ENCODE measurements at regions not wholly inside any gene's neighbourhood (a gene's known extent, or its start where the extent isn't known, plus 50 kb on each side); places are given as distances from the start of the nearest gene placed in this dataset.
"Not testable (repeated sequence)": the region's sequence is repeated elsewhere in the genome, so short reads cannot be mapped to it uniquely, and the experiment has no call there.

GRCh38 chr13:94902722-94903407 is 190.5 kb upstream of the SOX21 start:
- DNase-seq (ENCODE audit: low read depth) = no peak

DNA sequence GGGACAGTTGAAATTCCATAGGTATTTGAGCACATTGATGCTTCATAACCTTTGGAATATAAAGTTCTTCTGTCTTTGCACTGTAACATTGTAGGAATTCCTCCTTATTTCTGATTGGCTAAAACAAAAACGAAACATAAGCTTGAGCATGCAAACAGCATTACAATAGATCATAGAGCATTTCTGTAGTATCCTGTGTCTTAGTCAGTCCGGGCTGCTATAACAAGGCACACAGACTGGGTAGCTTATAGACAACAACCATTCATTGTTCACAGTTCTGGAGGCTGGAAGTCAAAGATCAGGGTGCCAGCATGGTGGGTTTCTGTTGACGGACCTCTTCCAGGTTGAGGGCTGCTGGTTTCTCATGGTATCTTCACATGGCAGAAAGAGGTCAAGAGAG is 188.7 kb upstream of the SOX21 start:
- no peak for DNase-seq (ENCODE audit: low read depth)

GRCh38 chr13:94896719-94897317 is 184.5 kb upstream of the SOX21 start:
- no peak for DNase-seq (ENCODE audit: low read depth)

DNA sequence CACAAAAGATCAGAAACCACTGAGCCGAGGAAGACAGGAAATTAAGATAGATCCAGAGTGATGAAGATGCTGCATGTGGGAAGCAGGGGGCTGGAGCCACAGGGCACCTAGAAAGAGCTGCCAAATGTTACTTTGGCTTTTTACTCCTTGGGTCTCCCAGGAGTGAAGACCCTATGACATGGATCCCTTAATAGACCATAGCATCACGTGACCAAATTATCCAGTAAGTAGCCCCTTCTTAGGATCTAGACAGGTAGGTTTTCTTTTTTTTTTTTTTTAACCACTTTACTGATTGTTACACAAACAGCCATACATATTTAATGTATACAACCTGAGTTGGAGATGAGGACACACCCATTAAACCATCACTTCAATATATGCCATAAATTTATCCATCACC is 183.9 kb upstream of the SOX21 start:
- no peak for DNase-seq (ENCODE audit: low read depth)

- DNase-seq (ENCODE audit: low read depth) = peak; percentile 50
Observed at GRCh38 chr13:94886191-94886590, 173.8 kb upstream of the SOX21 start.

DNA sequence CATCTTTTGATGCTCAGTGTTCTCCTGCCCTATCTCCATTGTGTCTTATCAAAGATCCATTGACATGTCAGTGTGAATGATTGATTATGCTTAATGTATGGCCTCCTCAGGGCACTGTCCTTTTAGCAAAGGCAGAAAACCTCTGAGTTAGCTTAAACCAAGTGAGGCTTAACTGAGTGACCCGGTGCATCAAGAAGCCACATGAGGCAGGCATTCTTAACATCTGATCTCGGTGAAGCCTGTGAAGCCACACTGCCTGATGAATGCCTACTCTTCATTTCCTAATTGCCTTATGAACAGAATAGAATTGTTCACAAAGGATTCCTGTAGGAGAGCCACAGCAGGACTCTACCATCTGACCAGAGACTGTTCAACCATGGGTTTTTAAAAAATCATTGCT is 168.1 kb upstream of the SOX21 start:
- no peak for DNase-seq (ENCODE audit: low read depth)

DNA sequence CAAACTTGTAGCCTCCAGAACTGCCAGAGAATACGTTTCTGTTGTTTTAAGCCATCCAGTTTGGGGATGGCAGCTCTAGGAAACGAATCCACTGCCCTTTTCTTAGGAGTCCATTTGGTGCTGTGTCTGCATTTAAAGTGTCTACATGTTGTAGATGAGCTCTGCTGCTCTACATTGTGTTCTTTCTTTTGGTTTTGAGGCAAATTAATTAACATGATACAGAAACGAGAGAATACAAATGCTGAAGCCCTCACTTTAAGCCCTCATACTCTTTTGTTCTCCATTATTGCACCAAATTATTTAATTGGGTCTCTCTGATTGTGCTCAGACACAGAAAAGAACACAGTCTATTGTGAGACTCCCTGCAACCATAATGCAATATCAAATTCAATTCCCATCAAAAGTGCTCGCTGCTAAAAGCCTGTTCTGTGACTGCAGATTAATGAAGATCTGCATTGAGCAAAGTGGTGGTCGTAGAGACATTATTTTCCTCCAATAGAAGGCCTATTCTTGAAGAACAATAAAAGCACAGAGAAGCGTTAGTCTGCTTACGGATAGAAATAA is 166.3 kb upstream of the SOX21 start:
- no peak for DNase-seq (ENCODE audit: low read depth)

- no peak for DNase-seq (ENCODE audit: low read depth)
Observed at GRCh38 chr13:94864474-94864873, 152.1 kb upstream of the SOX21 start.

DNA sequence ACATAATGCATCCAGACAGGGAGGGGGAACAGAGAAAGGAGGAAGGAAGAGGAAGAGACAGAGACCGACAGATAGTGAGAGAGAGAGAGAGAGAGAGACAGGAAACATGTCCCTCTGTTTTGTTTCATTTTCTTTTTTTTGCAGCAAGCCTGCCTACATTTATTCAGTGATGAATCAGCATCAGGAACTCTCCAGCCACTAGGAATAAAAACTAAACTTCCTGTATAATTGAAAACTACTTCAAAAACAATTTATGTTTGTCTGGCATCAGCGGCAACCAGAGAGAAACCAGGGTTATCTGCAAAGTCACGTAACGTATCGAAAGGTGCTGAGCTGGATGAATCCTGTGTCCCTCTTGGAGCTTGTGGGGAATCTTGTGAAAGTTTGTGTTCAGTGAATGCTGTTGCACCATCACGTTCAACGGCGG is 148.6 kb upstream of the SOX21 start:
- DNase-seq (ENCODE audit: low read depth) = no peak

GRCh38 chr13:94859811-94860210 is 147.5 kb upstream of the SOX21 start:
- DNase-seq (ENCODE audit: low read depth) = no peak

DNA sequence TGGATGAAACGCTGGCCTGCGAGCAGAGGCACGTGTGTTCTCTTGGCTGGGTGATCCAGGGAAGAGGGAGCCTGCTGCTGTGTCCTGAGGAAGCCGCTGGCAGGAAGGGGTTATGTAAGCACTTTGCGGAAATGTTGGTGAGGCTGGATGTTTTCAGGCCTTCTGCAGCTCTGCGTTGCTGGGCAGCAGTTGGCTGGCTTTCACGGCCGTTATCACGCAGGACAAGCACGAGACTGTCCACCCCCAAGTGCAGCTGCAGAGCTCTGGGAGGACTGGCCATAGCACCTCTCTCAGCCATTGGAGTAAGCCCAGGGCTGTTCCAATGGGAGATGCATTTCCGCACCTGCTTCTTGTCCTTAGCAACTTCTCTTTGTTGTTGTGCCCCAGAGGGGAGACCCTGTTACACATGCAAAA is 146.9 kb upstream of the SOX21 start:
- DNase-seq (ENCODE audit: low read depth) = peak; percentile 38

DNA sequence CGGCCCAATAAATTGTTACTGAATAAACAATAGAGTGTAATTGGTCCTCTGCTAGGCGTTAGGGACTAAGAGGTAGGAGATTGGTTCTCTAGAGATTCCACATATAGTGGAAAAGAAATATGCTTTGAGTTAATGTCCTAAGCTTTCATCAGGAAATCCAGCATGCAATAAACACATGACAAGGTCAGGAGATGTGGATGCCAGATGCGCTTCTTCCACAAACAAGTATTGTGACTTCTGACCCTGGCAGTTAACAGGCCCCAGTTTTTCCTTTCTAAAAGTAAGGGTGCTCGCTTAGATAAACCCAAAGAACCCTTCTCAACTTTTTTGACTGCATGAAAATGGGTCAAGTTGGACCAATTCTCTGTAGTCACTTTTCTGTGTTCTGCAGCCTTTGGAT is 146.5 kb upstream of the SOX21 start:
- no peak for DNase-seq (ENCODE audit: low read depth)

- DNase-seq (ENCODE audit: low read depth) = no peak
Observed at GRCh38 chr13:94854688-94855087, 142.3 kb upstream of the SOX21 start.

- no peak for DNase-seq (ENCODE audit: low read depth)
Observed at GRCh38 chr13:94851576-94851975, 139.2 kb upstream of the SOX21 start.

DNA sequence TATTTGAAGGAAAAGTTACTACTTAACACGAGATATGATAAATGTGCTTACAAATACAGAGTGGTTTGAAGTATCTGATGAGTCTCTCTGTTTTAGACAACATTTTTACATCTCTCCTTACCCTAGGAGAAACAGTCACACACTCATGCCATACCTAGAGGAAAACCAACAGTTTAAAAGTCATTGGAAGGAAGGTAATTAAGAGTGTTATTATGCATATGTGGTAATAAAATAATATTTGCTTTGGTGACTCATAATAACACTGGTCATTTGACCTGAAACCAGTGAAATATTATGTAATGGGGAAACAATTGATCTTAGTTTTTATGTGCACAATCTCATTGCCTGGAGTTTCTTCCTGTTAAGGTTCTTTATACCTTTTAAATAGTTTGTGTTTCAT is 136.9 kb upstream of the SOX21 start:
- no peak for DNase-seq (ENCODE audit: low read depth)

DNA sequence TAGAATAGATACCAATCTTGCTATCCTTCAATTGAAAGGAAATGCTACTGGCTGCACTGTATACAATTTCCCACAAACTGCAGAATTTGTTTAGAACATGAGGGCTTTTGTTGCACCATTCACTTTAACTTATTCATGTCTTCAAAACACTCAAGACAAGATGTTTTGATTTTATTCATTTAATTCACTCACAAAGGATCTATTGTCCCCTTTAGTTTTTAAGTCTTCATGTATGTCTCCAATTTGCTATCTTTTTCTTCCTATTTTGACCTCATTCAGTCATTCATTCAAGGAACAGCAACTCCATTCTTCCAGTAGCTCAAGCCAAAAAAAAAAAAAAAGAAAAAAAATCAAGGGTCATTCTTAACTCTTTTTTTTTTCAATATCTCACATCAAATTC is 130.6 kb upstream of the SOX21 start:
- DNase-seq (ENCODE audit: low read depth) = no peak

DNA sequence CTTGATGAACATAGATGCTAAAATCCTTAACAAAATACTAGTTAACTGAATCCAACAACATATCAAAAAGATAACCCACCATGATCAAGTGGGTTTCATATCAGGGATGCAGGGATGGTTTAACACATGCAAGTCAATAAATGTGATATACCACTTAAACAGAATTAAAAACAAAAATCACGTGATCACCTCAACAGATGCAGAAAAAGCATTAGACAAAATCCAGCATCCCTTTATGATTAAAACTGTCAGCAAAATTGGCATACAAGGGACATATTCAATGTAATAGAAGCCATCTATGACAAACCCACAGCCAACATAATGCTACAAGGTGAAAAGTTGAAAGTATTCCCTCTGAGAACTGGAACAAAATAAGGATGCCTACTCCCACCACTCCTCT is 124.7 kb upstream of the SOX21 start:
- not testable (repeated sequence) for DNase-seq (ENCODE audit: low read depth)

- DNase-seq (ENCODE audit: low read depth) = no peak
Observed at GRCh38 chr13:94829837-94830365, 117.6 kb upstream of the SOX21 start.

GRCh38 chr13:94829185-94829836 is 117.0 kb upstream of the SOX21 start:
- no peak for DNase-seq (ENCODE audit: low read depth)

DNA sequence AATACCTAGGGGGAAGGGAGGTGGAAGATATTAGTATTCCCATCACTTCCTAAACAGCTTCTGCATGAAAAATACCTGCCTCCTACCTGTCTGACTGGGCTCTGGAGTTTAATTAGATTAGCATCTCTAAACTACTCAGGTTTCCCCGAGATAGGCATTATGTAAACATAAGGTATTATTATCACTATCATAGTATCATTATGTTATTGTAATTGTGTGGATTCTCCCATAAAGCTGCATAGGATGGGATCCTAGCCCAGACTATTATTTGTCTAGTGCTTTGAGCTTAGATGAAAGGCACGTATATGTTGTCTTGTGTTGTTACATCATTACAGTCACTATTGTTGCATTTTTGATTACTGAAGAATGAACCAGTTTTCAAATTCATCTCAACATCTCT is 115.2 kb upstream of the SOX21 start:
- no peak for DNase-seq (ENCODE audit: low read depth)

DNA sequence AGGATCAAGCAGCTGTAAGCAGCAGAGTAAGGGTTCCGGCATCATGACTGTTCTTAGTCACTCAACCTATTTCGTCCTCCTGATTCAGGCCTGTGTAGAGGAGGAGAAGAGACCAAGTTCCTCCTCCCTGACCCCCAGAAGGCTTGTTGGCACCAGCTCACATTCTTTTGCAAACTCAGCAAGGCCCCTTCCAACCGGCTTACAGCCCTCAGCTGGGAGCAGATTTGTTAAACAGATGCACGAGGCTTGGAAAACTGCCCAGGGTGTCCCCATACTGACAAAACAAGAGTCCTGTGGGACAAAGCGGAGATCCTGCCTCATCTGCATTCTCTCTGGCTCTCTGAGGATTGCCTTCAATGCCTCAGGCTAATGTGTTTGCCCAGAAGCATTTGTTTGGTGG is 113.2 kb upstream of the SOX21 start:
- DNase-seq (ENCODE audit: low read depth) = no peak

DNA sequence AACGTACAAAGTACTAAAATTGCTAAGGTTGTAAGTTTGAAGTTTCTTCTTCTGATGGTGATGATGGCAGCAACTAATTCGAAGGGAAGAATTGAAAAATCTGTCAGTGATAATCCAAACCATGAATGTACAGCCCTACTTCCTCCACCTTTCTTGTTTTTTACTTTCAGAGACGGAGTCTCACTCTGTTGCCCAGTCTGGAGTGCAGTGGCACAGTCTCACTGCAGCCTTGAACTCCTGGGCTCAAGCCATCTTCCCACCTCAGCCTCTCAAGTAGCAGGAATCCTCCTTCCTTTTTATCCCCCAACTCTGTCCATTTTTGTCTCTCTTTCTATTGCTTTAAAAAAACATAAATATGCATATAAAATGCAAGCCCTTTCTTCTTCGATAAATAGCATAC is 112.3 kb upstream of the SOX21 start:
- DNase-seq (ENCODE audit: low read depth) = no peak

DNA sequence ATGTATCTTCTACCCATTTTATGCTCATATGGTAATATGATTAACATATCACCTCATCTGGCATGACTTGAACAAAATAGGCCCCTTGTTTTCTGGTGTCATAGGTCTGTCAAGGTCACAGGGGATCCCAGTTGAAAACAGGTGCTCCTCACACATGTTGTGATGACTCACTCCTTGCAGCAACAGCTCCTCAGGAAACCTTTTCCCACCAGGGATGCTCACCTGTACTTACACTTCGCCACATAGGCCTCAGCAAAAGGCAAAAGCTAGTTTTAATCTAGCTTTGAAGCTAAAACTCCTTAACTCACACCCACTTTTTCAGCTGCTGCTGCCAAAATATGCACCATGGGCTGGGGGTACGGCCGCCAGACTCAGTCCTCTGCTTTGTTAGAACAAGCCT is 110.0 kb upstream of the SOX21 start:
- DNase-seq (ENCODE audit: low read depth) = no peak
